Activated T-cell treated with anti-CD3 and anti-CD28 coated beads, Interleukin-2, amount 50 U/mL, for 24 hours (primary cell): ENCODE measurements at regions not wholly inside any gene's neighbourhood (a gene's known extent, or its start where the extent isn't known, plus 50 kb on each side); places are given as distances from the start of the nearest gene placed in this dataset.
"Not testable (repeated sequence)": the region's sequence is repeated elsewhere in the genome, so short reads cannot be mapped to it uniquely, and the experiment has no call there.

ENCODE experiments used
- DNase-seq: peaks from one replicate; pipeline ENCODE4 v3.0.0-alpha.2; 2020
- H3K27ac Mint-ChIP-seq: 2 replicates; pipeline ENCODE4 v1.8.0; 2020; ENCODE audit warnings: mild to moderate bottlenecking, mixed read lengths
- H3K27me3 Mint-ChIP-seq: 2 replicates; pipeline ENCODE4 v1.8.0; 2020; ENCODE audit warnings: mixed read lengths
- H3K36me3 Mint-ChIP-seq: 2 replicates; pipeline ENCODE4 v1.8.0; 2020; ENCODE audit warnings: low read depth, mixed read lengths
- H3K4me1 Mint-ChIP-seq: 2 replicates; pipeline ENCODE4 v1.8.0; 2020; ENCODE audit warnings: low read depth, mixed read lengths
- H3K4me3 Mint-ChIP-seq: 2 replicates; pipeline ENCODE4 v1.8.0; 2020; ENCODE audit warnings: mild to moderate bottlenecking, moderate library complexity, mixed read lengths
- H3K9me3 Mint-ChIP-seq: 2 replicates; pipeline ENCODE4 v1.8.0; 2020; ENCODE audit warnings: mixed read lengths

DNA sequence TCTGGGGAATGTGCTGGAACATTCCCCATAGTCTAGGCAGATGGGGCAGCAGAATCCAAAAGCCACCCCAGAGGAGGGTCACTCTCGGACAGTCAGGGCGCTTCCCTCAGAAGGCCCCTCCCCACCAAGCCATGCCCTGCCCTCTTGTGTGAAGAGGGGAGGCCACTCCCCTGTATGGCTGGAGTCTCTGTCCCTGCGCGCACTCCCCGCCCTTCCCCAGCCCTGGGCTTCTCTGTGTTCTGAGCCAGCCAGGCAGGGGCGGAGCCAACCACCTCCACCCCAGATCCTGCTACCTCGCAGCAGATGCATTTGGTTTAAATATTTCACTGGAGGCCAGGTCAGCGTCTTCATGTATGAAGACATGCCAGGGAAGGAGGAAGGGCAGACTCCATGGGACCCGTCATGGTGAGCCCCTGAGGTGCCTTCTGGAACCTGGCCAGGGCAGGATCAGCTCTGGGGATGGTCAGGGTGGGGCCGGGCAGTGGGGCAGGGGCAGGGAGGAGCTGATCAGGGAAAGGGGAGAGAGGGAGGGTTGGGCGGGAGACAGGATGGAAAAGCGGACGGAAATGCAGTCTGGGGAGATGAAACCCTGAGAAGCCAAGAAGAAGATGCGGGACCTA lies 107.3 kb downstream of the ADRA2C start:
- Mint-ChIP-seq H3K4me1 (peaks cover 6% of the 10 kb centered on the region), H3K36me3 (no peaks in the 10 kb centered on the region), H3K27ac (no peak overlapping the region), H3K27me3 (peaks cover 86% of the 10 kb centered on the region), H3K4me3 (no peak overlapping the region), H3K9me3 (peaks cover 6% of the 10 kb centered on the region)
- peak; percentile 9 for DNase-seq

DNA sequence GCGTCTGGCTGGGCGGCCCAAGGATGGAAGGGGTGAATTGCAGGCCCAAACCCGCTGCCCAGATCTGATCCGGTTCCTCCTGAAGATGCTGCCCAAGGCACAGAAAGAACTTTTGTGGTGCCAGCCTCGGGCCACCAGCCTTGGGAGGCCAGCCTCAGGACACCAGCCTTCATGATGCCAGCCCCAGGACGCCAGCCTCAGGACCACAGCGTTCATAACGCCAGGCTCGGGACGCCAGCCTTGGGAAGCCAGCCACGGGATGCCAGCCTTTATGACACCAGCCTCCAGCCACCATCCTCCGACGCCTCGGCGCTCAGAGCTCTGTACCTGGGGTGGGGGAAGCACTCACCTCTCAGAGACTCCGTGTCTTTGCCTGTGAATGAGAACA lies 107.8 kb downstream of the ADRA2C start:
- peaks cover 86% of the 10 kb centered on the region for H3K27me3 Mint-ChIP-seq
- no peak for DNase-seq
- no peak overlapping the region for H3K4me3 Mint-ChIP-seq
- H3K36me3 Mint-ChIP-seq, result no peaks in the 10 kb centered on the region
- H3K4me1 Mint-ChIP-seq, result peaks cover 7% of the 10 kb centered on the region
- no peak overlapping the region for H3K27ac Mint-ChIP-seq
- H3K9me3 Mint-ChIP-seq, result peaks cover 6% of the 10 kb centered on the region

DNA sequence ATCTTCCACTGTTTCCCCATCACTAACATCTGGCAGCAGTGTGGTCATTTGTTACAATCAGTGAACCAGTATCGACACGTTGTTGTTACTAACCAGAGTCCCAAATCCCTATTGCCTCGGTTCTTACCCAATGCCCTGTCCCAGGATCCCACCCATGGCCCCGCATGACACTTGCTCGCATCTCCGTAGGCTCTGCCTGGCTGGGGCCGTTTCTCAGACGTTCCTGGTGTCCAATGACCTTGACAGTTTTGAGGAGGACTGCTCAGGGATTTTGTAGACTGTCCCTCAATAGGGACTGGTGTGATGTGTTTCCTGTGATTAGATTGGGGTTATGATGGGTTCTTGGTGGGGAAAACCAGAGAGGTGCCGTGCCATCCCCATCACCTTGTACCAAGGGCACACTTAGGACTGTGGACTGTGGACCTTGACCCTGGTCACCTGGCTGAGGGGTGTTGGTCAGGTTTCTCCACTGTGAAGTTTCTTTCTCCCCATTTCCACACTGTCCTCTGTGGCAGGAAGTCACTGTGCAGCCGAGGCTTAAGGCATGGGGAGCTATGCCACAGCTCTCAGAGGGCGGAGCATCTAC lies 108.4 kb downstream of the ADRA2C start:
- DNase-seq, result peak; percentile 6
- peaks cover 6% of the 10 kb centered on the region for H3K9me3 Mint-ChIP-seq
- H3K4me3 Mint-ChIP-seq, result no peak overlapping the region
- H3K27ac Mint-ChIP-seq, result no peak overlapping the region
- peaks cover 12% of the 10 kb centered on the region for H3K4me1 Mint-ChIP-seq
- peaks cover 86% of the 10 kb centered on the region for H3K27me3 Mint-ChIP-seq
- H3K36me3 Mint-ChIP-seq, result no peaks in the 10 kb centered on the region

DNA sequence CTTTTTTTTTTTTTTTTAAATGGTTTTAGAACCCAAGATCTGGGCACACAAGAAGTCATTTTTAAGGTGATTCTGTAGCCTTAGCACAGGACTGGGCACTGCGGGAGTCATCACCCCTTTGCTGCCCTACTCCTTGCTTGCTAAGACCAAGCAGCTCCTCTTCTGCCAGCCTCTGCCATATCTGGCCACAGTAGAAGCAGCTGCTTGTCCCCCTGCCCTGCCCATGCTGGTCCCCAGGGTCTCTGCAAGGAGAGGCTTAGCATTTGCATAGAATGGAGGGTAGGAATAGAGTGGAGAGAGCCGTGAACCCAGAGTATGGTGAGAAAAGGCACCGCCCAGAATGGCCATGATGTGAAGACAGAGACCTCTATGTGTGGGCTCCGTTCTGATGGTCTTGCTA lies 109.3 kb downstream of the ADRA2C start:
- Mint-ChIP-seq H3K4me1 (peaks cover 18% of the 10 kb centered on the region), H3K9me3 (peaks cover 6% of the 10 kb centered on the region), H3K36me3 (no peaks in the 10 kb centered on the region), H3K4me3 (no peak overlapping the region), H3K27me3 (peaks cover 86% of the 10 kb centered on the region), H3K27ac (no peak overlapping the region)
- no peak for DNase-seq

DNA sequence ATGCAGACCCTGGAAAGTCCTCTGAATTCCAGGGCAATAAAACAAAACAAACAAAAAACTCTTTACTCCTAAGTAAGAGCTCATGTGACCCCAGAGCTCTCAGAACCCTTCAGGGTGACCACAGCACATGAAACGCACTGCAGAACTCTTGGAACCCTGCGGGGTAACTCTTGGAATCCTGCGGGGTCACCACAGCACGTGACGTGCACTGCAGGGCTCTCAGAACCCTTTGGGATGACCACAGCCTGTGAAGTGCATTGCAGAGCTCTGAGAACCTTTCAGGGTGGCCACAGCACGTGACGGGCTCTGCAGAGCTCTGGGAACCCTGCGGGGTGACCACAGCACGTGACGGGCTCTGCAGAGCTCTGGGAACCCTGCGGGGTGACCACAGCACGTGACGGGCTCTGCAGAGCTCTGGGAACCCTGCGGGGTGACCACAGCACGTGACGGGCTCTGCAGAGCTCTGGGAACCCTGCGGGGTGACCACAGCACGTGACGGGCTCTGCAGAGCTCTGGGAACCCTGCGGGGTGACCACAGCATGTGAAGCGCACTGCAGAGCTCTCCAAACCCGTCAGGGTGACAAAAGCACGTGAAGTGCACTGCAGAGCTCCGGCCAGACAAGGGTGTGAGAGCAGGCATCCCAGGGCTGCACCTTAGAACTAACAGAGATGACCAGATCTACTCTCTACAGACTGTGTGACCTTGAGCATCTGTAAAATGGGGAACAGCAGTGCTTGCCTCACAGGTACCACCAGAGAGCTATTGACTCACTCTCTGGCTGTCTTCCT lies 110.1 kb downstream of the ADRA2C start:
- not testable (repeated sequence) for DNase-seq, H3K36me3 Mint-ChIP-seq, H3K4me3 Mint-ChIP-seq, H3K9me3 Mint-ChIP-seq, H3K27ac Mint-ChIP-seq
- H3K4me1 Mint-ChIP-seq, result peaks cover 15% of the 10 kb centered on the region
- peaks cover 81% of the 10 kb centered on the region for H3K27me3 Mint-ChIP-seq

DNA sequence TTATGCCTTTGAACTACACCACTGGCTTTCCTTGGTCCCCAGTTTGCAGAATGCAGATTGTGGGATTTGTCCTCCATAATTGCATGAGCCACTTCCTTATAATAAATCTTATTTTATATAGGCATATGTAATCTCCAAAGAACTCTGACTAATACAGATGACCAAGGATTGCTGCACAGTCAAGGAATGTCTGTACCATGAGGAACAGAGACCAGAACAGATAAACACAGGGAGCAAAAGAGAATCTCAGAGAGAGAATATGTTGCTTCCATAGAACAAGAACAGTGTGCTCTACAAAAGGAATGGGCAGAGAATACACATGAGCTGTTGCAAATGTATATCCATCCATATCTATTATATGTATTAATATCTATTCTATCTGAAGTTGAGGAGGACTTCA lies 111.1 kb downstream of the ADRA2C start:
- Mint-ChIP-seq H3K4me1 (peaks cover 12% of the 10 kb centered on the region), H3K27ac (no peak overlapping the region), H3K36me3 (no peaks in the 10 kb centered on the region), H3K9me3 (peaks cover 6% of the 10 kb centered on the region), H3K4me3 (no peak overlapping the region), H3K27me3 (peaks cover 77% of the 10 kb centered on the region)
- no peak for DNase-seq

DNA sequence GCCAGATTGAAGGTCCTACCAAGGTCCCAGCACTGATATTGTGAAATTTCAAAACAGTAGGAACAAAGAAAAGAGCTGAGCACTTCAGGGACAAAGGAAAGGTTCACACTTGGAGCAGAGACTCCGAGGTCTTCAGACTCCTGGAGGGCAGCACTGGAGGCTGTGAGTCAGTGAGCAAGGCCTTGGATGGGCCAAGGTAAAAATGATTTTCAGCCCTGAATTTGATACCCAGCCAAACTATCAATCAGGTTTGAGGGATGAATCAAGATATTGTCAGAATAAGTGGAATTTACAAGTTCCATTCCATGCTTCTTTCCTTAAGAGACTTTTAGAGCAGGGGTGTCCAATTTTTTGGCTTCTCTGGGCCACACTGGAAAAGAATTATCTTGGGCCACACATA lies 111.7 kb downstream of the ADRA2C start:
- H3K4me1 Mint-ChIP-seq, result peaks cover 12% of the 10 kb centered on the region
- no peak overlapping the region for H3K4me3 Mint-ChIP-seq
- peaks cover 6% of the 10 kb centered on the region for H3K9me3 Mint-ChIP-seq
- no peak for DNase-seq
- H3K27ac Mint-ChIP-seq, result no peak overlapping the region
- H3K36me3 Mint-ChIP-seq, result no peaks in the 10 kb centered on the region
- peaks cover 77% of the 10 kb centered on the region for H3K27me3 Mint-ChIP-seq

DNA sequence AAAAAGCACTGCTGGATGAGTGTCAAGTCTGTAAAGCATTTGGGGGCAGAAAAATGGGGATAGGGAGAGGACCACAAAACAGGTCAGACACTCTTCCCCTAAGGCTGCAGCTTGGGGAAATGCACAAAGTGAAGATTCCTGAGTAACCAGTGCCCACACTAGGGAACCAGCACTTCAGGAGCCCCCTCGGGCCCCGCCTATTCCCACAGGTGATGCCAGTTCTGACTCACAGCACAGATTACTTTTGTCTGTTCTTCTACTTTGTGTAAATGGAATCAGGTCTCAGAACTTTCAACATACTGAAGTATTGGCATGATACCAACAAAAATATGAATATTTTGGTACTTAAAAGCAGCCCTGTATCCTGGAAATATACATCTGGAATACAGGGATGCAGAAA lies 112.5 kb downstream of the ADRA2C start:
- no peaks in the 10 kb centered on the region for H3K36me3 Mint-ChIP-seq
- H3K4me1 Mint-ChIP-seq, result peaks cover 12% of the 10 kb centered on the region
- no peak for DNase-seq
- H3K27ac Mint-ChIP-seq, result no peak overlapping the region
- peaks cover 69% of the 10 kb centered on the region for H3K27me3 Mint-ChIP-seq
- peaks cover 6% of the 10 kb centered on the region for H3K9me3 Mint-ChIP-seq
- H3K4me3 Mint-ChIP-seq, result no peak overlapping the region

DNA sequence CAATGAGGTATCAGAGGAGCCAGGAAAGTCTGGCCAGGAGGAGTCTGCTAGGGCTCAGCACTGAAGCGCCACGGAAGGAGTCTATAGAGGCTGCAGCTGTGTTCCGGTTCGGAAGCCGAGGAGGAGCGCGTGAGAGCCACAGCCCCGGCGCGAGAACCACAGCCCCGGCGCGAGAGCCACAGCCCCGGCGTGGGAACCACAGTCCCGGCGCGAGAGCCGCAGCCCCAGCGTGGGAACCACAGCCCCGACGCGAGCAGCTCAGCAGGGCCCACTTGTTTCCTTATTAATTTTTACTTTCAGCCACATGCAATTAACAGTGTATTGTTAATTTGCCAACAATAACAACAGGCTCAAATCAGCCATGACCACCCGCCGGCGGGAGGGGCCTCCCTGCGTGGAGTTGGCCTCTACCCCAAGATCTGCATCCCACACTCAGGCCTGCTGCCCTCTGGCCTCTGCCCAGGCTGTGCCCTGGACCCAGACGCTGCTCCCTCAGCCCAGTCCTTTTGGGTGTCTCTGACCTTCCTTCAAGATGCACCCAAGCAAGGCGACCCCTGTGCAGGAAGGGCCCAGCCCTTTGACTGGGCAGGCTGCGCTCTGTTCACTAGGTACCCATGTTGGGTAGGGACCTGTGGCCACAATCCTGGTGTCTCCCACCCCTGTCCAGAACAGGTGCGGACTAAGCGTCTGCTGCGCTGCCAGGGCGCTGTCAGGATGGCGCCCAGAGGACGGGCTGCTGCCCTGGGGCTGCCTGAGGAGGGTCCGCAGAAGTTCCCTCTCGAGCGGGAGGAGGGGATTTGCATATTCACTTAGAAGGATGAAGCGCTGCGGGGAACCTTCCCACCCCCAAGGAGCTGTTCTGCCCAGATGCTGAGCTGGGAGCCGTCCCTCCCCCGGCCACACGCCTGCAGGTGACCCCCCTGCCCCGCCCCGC lies 113.8 kb downstream of the ADRA2C start:
- Mint-ChIP-seq H3K4me1 (peaks cover 12% of the 10 kb centered on the region), H3K27me3 (peaks cover 62% of the 10 kb centered on the region), H3K4me3 (no peak overlapping the region), H3K27ac (no peak overlapping the region), H3K9me3 (peaks cover 6% of the 10 kb centered on the region), H3K36me3 (no peaks in the 10 kb centered on the region)
- peak; percentile 45 for DNase-seq

DNA sequence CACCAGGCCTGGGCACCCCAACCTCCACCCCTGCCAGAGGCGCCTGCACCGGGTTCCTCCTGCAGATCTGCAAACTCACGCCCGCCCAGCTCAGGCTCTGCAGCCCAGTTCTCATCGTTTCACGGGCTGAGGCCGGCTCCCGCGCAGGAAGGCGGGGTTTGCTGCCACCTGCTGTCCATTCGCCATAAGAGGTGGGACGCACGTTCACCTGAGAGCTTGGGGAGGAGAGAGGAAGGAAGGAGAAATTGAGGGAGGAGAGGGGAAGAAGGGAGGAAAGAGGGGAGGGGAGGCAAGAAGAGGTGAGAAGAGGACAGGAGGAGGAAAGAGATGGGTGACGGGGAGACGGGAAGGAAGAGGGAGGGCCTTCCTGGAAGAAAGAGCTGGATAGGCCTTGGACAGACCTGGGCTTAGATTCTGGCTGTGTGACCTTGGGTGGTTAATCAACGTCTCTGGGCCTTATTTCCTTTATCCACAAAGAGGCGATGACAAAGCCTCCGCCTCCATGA lies 114.5 kb downstream of the ADRA2C start:
- Mint-ChIP-seq H3K9me3 (peaks cover 6% of the 10 kb centered on the region), H3K27me3 (peaks cover 61% of the 10 kb centered on the region), H3K4me3 (no peak overlapping the region), H3K36me3 (no peaks in the 10 kb centered on the region), H3K27ac (no peak overlapping the region), H3K4me1 (peaks cover 12% of the 10 kb centered on the region)
- peak; percentile 82 for DNase-seq

DNA sequence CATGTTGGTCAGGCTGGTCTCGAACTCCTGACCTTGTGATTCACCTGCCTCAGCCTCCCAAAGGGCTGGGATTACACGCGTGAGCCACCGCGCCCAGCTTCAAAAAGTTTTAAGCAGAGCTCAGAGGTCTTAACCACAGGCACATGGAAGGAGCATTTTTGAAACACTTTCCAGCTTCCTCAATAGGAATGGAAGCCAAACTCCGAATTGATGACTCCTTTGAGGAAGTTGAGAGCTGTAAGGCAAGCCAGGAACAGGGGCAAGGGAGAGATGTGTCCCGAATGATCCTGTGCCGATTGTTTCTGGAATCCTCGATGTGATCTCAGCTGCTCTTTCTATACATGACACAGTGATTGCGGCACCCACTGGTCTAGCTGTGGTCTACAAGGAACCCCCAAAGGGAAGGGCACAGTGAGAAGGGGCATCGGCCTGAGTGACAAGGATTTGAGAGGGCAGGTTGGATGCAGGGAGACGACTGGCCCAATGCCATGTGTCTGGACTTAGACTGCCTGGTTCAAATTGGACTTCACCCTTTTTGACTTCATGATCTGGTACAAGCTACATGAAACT lies 116.2 kb downstream of the ADRA2C start:
- DNase-seq, H3K9me3 Mint-ChIP-seq, H3K36me3 Mint-ChIP-seq, H3K27ac Mint-ChIP-seq, H3K4me3 Mint-ChIP-seq: not testable (repeated sequence)
- peaks cover 12% of the 10 kb centered on the region for H3K4me1 Mint-ChIP-seq
- peaks cover 60% of the 10 kb centered on the region for H3K27me3 Mint-ChIP-seq

DNA sequence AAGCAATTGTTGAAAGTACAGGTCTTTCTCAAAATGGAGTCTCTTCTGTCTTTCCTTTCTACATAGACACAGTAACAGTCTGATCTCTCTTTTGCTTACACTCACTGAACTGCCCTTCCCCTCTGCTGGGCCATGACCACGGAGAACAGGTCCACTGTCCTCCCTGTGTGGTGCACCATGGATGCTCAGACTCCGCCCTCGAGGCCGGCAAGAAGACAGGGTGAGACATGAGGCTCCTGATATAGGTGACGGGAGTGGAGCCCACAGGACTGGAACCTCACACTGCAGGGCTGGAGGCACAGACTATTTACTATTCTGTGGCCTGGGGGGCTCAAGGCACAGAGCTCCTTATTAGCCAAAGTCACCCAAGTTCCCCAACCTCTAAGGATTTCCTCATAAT lies 118.1 kb downstream of the ADRA2C start:
- H3K27ac Mint-ChIP-seq, DNase-seq, H3K4me1 Mint-ChIP-seq, H3K9me3 Mint-ChIP-seq, H3K36me3 Mint-ChIP-seq, H3K4me3 Mint-ChIP-seq: not testable (repeated sequence)
- H3K27me3 Mint-ChIP-seq, result peaks cover 42% of the 10 kb centered on the region

DNA sequence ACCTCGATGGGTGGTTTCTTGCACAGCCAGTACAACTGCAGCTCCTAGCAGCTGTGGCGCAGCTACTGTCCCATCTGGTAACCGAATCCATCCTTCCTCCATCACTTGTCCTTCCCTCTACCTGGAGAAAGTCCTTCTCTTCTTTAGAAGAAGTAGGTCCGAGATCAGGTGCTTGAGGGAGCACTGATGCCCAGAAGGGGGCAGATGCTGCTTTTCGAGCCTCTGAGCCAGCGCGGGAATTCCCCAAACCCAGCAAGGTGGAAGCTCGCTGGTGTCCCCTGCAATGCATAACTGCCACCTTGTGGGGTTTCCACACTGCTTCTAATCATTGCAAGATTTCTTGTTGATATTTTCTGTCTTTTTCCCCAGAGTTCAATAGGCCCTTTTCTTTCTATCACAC lies 127.4 kb downstream of the ADRA2C start:
- DNase-seq, result peak; percentile 41
- H3K36me3 Mint-ChIP-seq, H3K4me1 Mint-ChIP-seq, H3K9me3 Mint-ChIP-seq, H3K27ac Mint-ChIP-seq, H3K4me3 Mint-ChIP-seq: not testable (repeated sequence)
- H3K27me3 Mint-ChIP-seq, result peaks cover 26% of the 10 kb centered on the region
